Common myeloid progenitor, CD34-positive (primary cell): ENCODE measurements at regions not wholly inside any gene's neighbourhood (a gene's known extent, or its start where the extent isn't known, plus 50 kb on each side); places are given as distances from the start of the nearest gene placed in this dataset.

Source experiments
- CTCF ChIA-PET: fragments of 350-600 bp; sonication (Branson Sonifier 250); formaldehyde crosslinking; loops from one replicate; lab custom pipeline; 2021; ENCODE audit warnings: antibody characterized with exemption; lab: Charles Lee
- POLR2A ChIA-PET: fragments of 350-600 bp; sonication (Branson Sonifier 250); formaldehyde crosslinking; loops from one replicate; lab custom pipeline; 2021; ENCODE audit warnings: antibody characterized with exemption; lab: Charles Lee
- DNase-seq, 3 donors: peaks; one replicate each; pipeline versions ENCODE4 v3.0.0 to v3.0.0-alpha.2; 2013
- H3K27ac ChIP-seq, 2 experiments: 1 replicate in 1 of 2; 2 replicates in 1 of 2; pipeline ENCODE4 v1.7.0; 2013; ENCODE audit warnings: inconsistent platforms in 2 of 2, low read length in 2 of 2, mild to moderate bottlenecking in 2 of 2, low read depth in 1 of 2, moderate library complexity in 1 of 2; ENCODE audit not compliant: severe bottlenecking in 2 of 2, insufficient read depth in 1 of 2, poor library complexity in 1 of 2
- H3K27me3 ChIP-seq, 5 experiments: replicated peaks in 2 of 5; 1 replicate in 3 of 5; 2 replicates in 2 of 5; pipeline versions ENCODE4 v1.6.1 to v1.7.0; 2013; ENCODE audit warnings: low read length in 4 of 5, mild to moderate bottlenecking in 2 of 5, moderate library complexity in 2 of 5, inconsistent platforms in 1 of 5; ENCODE audit not compliant: insufficient read depth in 5 of 5, control insufficient read depth in 4 of 5
- H3K36me3 ChIP-seq, 4 experiments: 1 replicate in 2 of 4; 2 replicates in 2 of 4; pipeline versions ENCODE4 v1.6.1 to v1.7.0; 2013; ENCODE audit warnings: low read length in 3 of 4, control low read depth in 1 of 4, mild to moderate bottlenecking in 1 of 4; ENCODE audit not compliant: control insufficient read depth in 4 of 4, insufficient read depth in 4 of 4
- H3K4me1 ChIP-seq, 4 experiments: 1 replicate in 3 of 4; 2 replicates in 1 of 4; pipeline versions ENCODE4 v1.6.1 to v1.7.1; 2013; ENCODE audit warnings: low read length in 3 of 4, mild to moderate bottlenecking in 3 of 4, control low read depth in 1 of 4, inconsistent platforms in 1 of 4, moderate library complexity in 1 of 4; ENCODE audit not compliant: control insufficient read depth in 4 of 4, insufficient read depth in 4 of 4; ENCODE audit errors: control extremely low read depth in 1 of 4
- H3K4me3 ChIP-seq, 7 experiments: 1 replicate in 4 of 7; 2 replicates in 3 of 7; pipeline versions ENCODE4 v1.5.1 to v1.7.0; 2013; ENCODE audit warnings: mild to moderate bottlenecking in 7 of 7, low read length in 6 of 7, moderate library complexity in 6 of 7, inconsistent platforms in 2 of 7, low read depth in 2 of 7, control low read depth in 1 of 7; ENCODE audit not compliant: insufficient read depth in 4 of 7, control insufficient read depth in 1 of 7; ENCODE audit errors: extremely low read depth in 1 of 7
- H3K9me3 ChIP-seq, 5 experiments: 1 replicate in 4 of 5; 2 replicates in 1 of 5; pipeline versions ENCODE4 v1.6.1 to v1.7.1; 2013; ENCODE audit warnings: low read length in 4 of 5, mild to moderate bottlenecking in 2 of 5, inconsistent platforms in 1 of 5, low read depth in 1 of 5, moderate library complexity in 1 of 5; ENCODE audit not compliant: control insufficient read depth in 4 of 5, insufficient read depth in 2 of 5; ENCODE audit errors: control extremely low read depth in 1 of 5
- WGBS: methylation state at CpG from one replicate; pipeline ENCODE4 v1.1.5; 2013; ENCODE audit not compliant: insufficient coverage; 5-methylcytosine and 5-hydroxymethylcytosine counted together

DNA sequence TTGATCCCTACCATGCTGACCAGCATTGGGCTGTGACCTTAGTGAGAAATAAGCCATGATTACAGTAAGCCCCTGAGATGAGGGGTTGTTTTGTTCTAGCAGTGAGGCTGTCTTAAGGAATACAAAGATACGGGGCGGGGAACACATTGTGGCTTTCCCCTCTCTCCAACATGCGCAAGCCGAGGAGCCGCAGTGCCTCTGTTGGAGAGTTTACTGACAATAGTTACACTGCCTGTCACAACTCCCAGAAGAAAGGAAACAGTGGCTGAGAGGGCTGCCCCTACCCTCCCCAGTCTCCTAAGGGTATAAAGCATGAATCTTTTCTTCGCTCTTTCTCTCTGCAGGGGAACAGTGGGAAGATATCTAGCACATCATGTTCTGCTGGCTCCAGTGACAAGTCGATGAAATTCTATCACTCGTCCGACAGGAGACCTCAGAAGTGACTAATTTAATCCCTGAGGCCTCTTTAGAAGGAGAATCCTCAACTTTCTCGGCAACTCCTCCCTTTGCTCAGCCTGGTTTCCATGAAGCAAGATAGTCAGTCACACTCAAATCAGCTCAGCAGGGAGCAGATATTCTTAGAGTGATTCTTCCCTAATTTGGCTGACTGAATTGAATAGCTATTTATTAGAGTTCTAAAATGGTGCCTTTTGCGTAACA is 409.0 kb upstream of the PROK2 start:
- no peak for DNase-seq
- H3K4me3 ChIP-seq = no peak overlapping the region
- no peak overlapping the region for H3K27ac ChIP-seq
- WGBS = 96% methylated on average over 7 of the region's 11 CpGs
- no peaks in the 10 kb centered on the region for H3K36me3 ChIP-seq
- ChIA-PET POLR2A (no interaction called here), CTCF (no interaction called here)
- peaks cover 0 to 1% (median 0%) of the 10 kb centered on the region in 4 experiments for H3K4me1 ChIP-seq
- H3K27me3 ChIP-seq = no peaks in the 10 kb centered on the region
- peaks cover 0 to 9% (median 0%) of the 10 kb centered on the region in 5 experiments for H3K9me3 ChIP-seq

DNA sequence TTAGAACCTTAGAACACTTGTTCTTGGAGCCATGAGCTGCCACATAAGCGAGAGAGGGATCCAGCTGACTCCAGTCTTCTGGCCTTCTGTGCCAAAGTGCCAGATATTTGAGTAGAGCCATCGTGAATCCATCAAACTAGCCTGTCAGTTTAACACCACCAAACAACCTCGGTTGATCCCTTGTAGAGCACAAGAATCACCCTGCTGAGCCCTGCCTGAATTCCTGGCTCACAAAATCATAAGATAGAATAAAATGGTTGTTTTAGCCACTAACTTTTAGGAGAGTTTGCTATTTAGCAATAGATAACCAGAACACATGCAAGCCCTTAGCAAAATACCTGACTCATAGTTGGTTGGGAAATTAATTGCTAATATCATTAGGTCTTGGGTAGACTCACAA is 407.6 kb upstream of the PROK2 start:
- no peaks in the 10 kb centered on the region for H3K27me3 ChIP-seq
- DNase-seq = no peak
- no peak overlapping the region for H3K27ac ChIP-seq
- ChIA-PET CTCF (interaction anchor here (0.7 to 1.1 kb wide), 3 partner anchors 14 to 23 kb away, joined by 3 read pairs; no protein-coding TSS in a partner anchor), POLR2A (no interaction called here)
- H3K4me1 ChIP-seq = peaks cover 0 to 8% (median 0%) of the 10 kb centered on the region in 4 experiments
- whole genome bisulfite sequencing = 100% methylated on average over 1 of the region's 3 CpGs
- H3K4me3 ChIP-seq = no peak overlapping the region
- peaks cover 0 to 9% (median 0%) of the 10 kb centered on the region in 5 experiments for H3K9me3 ChIP-seq
- no peaks in the 10 kb centered on the region for H3K36me3 ChIP-seq

DNA sequence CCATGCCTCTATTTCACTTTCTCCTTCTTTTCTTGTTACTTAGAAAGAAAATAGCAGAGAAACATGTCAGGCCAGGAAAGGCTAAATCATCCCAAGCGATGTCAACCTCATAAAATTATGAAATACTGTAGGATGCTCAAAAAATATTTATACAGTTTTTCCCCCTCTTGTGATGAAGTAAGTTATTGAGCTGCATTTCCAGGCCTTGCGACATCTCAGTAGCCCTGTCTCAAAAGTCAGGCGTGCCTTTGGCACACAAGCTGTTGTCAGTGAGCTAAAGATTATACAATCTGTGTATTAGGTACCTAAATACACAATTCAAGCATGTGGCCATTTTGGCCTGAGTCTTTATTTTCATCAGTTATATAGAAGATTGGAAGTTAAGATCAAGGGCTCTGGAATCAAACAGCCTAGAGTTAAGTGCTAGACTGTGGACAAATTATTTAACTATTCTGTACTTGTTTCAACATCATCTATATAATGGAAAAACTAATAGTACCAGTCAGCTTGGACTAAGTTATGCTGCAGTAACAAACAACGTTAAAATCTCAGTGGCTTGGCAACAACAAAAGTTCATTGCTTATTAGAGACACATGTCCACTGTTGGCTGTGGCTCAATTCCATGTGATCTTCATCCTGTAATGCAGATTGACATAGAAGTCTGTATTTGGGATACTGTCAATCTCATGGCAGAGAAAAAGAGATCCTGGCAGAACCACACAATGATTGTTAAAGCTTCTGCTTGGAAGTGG is 406.4 kb upstream of the PROK2 start:
- H3K9me3 ChIP-seq = peaks cover 0 to 9% (median 0%) of the 10 kb centered on the region in 5 experiments
- ChIA-PET POLR2A (interaction anchor here (0.6 kb wide), 1 partner anchor 14 kb away, joined by 4 read pairs; no protein-coding TSS in a partner anchor), CTCF (interaction anchor here (0.8 to 1.3 kb wide), 4 partner anchors 10 to 36 kb away, joined by 3 read pairs; no protein-coding TSS in a partner anchor)
- H3K4me3 ChIP-seq = no peak overlapping the region
- no peaks in the 10 kb centered on the region for H3K36me3 ChIP-seq
- H3K27ac ChIP-seq = no peak overlapping the region
- no peaks in the 10 kb centered on the region for H3K27me3 ChIP-seq
- 100% methylated on average over 1 of the region's 4 CpGs for WGBS
- H3K4me1 ChIP-seq = peaks cover 0 to 10% (median 2%) of the 10 kb centered on the region in 4 experiments
- DNase-seq = no peak

DNA sequence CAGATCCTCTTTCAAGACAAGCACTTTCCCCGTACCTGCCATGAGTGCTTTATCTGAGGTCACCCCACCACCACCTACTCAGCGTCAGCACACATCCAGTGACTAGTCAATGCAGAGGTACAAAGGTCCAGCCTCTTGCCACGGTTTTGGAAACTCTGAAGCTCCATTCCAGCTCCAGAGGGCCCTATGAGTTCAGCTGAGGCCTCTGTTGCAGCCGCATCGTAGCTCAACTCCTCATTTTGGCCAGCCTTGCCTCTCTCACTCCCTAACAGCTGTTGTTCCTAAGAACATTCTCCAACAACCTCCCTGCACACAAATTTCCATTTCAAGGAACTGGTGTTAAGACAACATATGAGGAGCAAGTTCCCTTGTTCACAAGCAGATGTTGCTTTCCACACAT is 405.1 kb upstream of the PROK2 start:
- CTCF ChIA-PET = interaction anchor here (1.1 to 1.3 kb wide), 2 partner anchors 8 to 18 kb away, joined by 3 to 4 read pairs; no protein-coding TSS in a partner anchor
- Histone ChIP-seq H3K36me3 (no peaks in the 10 kb centered on the region), H3K27ac (no peak overlapping the region), H3K9me3 (peaks cover 0 to 9% (median 0%) of the 10 kb centered on the region in 5 experiments), H3K4me3 (no peak overlapping the region), H3K4me1 (peaks cover 0 to 15% (median 5%) of the 10 kb centered on the region in 4 experiments), H3K27me3 (no peaks in the 10 kb centered on the region)
- no peak for DNase-seq
- POLR2A ChIA-PET = no interaction called here
- 97% methylated on average over 5 of the region's 5 CpGs for WGBS

DNA sequence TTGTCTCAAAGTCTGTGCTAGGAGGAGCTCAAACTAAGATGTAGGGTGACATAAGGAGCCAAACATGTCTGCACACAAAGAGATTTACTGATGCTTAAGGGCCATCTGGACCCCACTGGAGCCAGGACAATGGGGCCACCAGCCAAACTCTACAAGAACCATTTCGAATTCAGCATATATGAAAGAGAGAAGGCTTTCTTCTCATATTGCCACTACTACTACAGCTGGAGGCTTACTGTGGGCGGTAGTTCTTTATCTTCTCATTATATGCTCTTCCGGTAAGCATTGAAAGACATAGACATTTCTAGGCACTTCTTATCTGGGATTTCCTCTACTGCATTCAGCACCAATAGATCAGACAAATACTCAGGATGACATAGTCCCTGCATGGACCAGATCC is 404.4 kb upstream of the PROK2 start:
- H3K4me1 ChIP-seq = peaks cover 0 to 15% (median 5%) of the 10 kb centered on the region in 4 experiments
- ChIA-PET CTCF (interaction anchor here (0.9 to 1.3 kb wide), 4 partner anchors 9 to 314 kb away, joined by 3 to 4 read pairs (median 3); no protein-coding TSS in a partner anchor), POLR2A (no interaction called here)
- peaks cover 0 to 9% (median 0%) of the 10 kb centered on the region in 5 experiments for H3K9me3 ChIP-seq
- no peaks in the 10 kb centered on the region for H3K27me3 ChIP-seq
- H3K27ac ChIP-seq = no peak overlapping the region
- H3K4me3 ChIP-seq = no peak overlapping the region
- 100% methylated on average over 3 of the region's 3 CpGs for WGBS
- DNase-seq = no peak
- no peaks in the 10 kb centered on the region for H3K36me3 ChIP-seq

DNA sequence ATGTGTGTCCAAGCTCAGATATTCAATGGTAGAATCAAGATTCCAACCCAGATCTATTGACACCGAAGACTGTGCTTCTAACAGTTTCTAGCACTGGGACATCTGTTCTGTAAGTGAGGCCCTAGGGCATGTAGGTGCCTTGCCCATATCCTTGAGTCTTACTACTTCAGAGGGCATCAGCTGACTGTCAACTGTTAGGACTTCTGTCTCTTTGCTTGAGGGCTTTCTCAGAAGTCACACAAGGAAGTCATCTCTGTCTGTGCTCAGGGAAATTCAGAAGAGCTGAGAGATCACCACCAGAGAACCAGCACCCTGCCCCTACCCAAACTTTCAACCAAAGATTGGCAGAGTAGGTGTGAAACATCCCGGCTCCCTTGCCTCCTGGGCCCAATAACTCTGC is 403.6 kb upstream of the PROK2 start:
- no peak overlapping the region for H3K27ac ChIP-seq
- ChIA-PET CTCF (interaction anchor here (0.9 to 1.0 kb wide), 2 partner anchors 22 to 313 kb away, joined by 3 read pairs; no protein-coding TSS in a partner anchor), POLR2A (no interaction called here)
- H3K27me3 ChIP-seq = no peaks in the 10 kb centered on the region
- H3K9me3 ChIP-seq = peaks cover 0 to 12% (median 0%) of the 10 kb centered on the region in 5 experiments
- peaks cover 0 to 15% (median 5%) of the 10 kb centered on the region in 4 experiments for H3K4me1 ChIP-seq
- 87% methylated on average over 2 of the region's 2 CpGs for WGBS
- H3K4me3 ChIP-seq = no peak overlapping the region
- DNase-seq = no peak
- no peaks in the 10 kb centered on the region for H3K36me3 ChIP-seq
